ENCODE measurements at regions not wholly inside any gene's neighbourhood (a gene's known extent, or its start where the extent isn't known, plus 50 kb on each side); places are given as distances from the start of the nearest gene placed in this dataset.

- no peaks in the 10 kb centered on the region for H3K27me3 Mint-ChIP-seq
- intact Hi-C loops (cut with micrococcal nuclease) = no loop called here
- H3K36me3 Mint-ChIP-seq = no peaks in the 10 kb centered on the region
- no peak overlapping the region for H3K4me3 ChIP-seq (ENCODE audit: low read length in 2 of 2)
- no peaks in the 10 kb centered on the region for H3K27me3 ChIP-seq (ENCODE audit: insufficient read depth, low read length)
- POLR2A ChIA-PET (ENCODE audit: partially characterized antibody) = no interaction called here
- no peaks in the 10 kb centered on the region for H3K4me1 Mint-ChIP-seq
- no peaks in the 10 kb centered on the region for H3K9me3 ChIP-seq (ENCODE audit: control insufficient read depth in 1 of 2, low read length in 2 of 2)
- CTCF ChIA-PET (ENCODE audit: partially characterized antibody) = no interaction called here
- H3K4me3 Mint-ChIP-seq = no peak overlapping the region
- no peak for DNase-seq
- H3K36me3 ChIP-seq (ENCODE audit: insufficient read depth, low read length) = no peaks in the 10 kb centered on the region
- H3K4me1 ChIP-seq (ENCODE audit: insufficient read depth, low read length) = no peaks in the 10 kb centered on the region
- H3K27ac ChIP-seq (ENCODE audit: low read depth, low read length) = no peak overlapping the region
- H3K27ac Mint-ChIP-seq = no peak overlapping the region
- H3K9me3 Mint-ChIP-seq = peaks cover 0 to 7% (median under 1%) of the 10 kb centered on the region in 8 donors
These were observed 394.1 kb downstream of the SPRY1 start for GRCh38 chr4:123790681-123791080.

- no peaks in the 10 kb centered on the region for H3K27me3 ChIP-seq (ENCODE audit: insufficient read depth, low read length)
- Mint-ChIP-seq H3K9me3 (peaks cover 0 to 25% (median 17%) of the 10 kb centered on the region in 8 donors), H3K4me1 (no peaks in the 10 kb centered on the region), H3K27me3 (no peaks in the 10 kb centered on the region), H3K36me3 (no peaks in the 10 kb centered on the region), H3K4me3 (no peak overlapping the region), H3K27ac (no peak overlapping the region)
- CTCF ChIA-PET (ENCODE audit: partially characterized antibody) = no interaction called here
- DNase-seq = no peak
- no peaks in the 10 kb centered on the region for H3K9me3 ChIP-seq (ENCODE audit: control insufficient read depth in 1 of 2, low read length in 2 of 2)
- POLR2A ChIA-PET (ENCODE audit: partially characterized antibody) = no interaction called here
- H3K4me3 ChIP-seq (ENCODE audit: low read length in 2 of 2) = no peak overlapping the region
- no peaks in the 10 kb centered on the region for H3K4me1 ChIP-seq (ENCODE audit: insufficient read depth, low read length)
- intact Hi-C loops (cut with micrococcal nuclease) = no loop called here
- no peak overlapping the region for H3K27ac ChIP-seq (ENCODE audit: low read depth, low read length)
- no peaks in the 10 kb centered on the region for H3K36me3 ChIP-seq (ENCODE audit: insufficient read depth, low read length)
These were observed 405.6 kb downstream of the SPRY1 start for GRCh38 chr4:123802082-123802645.

- intact Hi-C loops (cut with micrococcal nuclease) = no loop called here
- H3K4me3 ChIP-seq (ENCODE audit: low read length in 2 of 2) = no peak overlapping the region
- no peaks in the 10 kb centered on the region for H3K9me3 ChIP-seq (ENCODE audit: control insufficient read depth in 1 of 2, low read length in 2 of 2)
- no peak overlapping the region for H3K27ac Mint-ChIP-seq
- no peaks in the 10 kb centered on the region for H3K36me3 ChIP-seq (ENCODE audit: insufficient read depth, low read length)
- ChIA-PET POLR2A (ENCODE audit: partially characterized antibody) (no interaction called here), CTCF (ENCODE audit: partially characterized antibody) (no interaction called here)
- H3K4me1 ChIP-seq (ENCODE audit: insufficient read depth, low read length) = no peaks in the 10 kb centered on the region
- no peaks in the 10 kb centered on the region for H3K27me3 Mint-ChIP-seq
- H3K9me3 Mint-ChIP-seq = peaks cover 0 to 20% (median 13%) of the 10 kb centered on the region in 8 donors
- DNase-seq = no peak
- H3K27ac ChIP-seq (ENCODE audit: low read depth, low read length) = no peak overlapping the region
- H3K27me3 ChIP-seq (ENCODE audit: insufficient read depth, low read length) = no peaks in the 10 kb centered on the region
- H3K4me3 Mint-ChIP-seq = no peak overlapping the region
- no peaks in the 10 kb centered on the region for H3K36me3 Mint-ChIP-seq
- H3K4me1 Mint-ChIP-seq = no peaks in the 10 kb centered on the region
These were observed 406.3 kb downstream of the SPRY1 start for GRCh38 chr4:123802933-123803332.

- intact Hi-C loops (cut with micrococcal nuclease) = no loop called here
- DNase-seq = no peak
- H3K9me3 ChIP-seq (ENCODE audit: control insufficient read depth in 1 of 2, low read length in 2 of 2) = no peaks in the 10 kb centered on the region
- Mint-ChIP-seq H3K9me3 (peaks cover 0 to 8% (median 3%) of the 10 kb centered on the region in 8 donors), H3K36me3 (no peaks in the 10 kb centered on the region), H3K27me3 (no peaks in the 10 kb centered on the region), H3K27ac (no peak overlapping the region), H3K4me1 (no peaks in the 10 kb centered on the region), H3K4me3 (no peak overlapping the region)
- ChIA-PET CTCF (ENCODE audit: partially characterized antibody) (no interaction called here), POLR2A (ENCODE audit: partially characterized antibody) (no interaction called here)
- no peaks in the 10 kb centered on the region for H3K36me3 ChIP-seq (ENCODE audit: insufficient read depth, low read length)
- H3K27me3 ChIP-seq (ENCODE audit: insufficient read depth, low read length) = no peaks in the 10 kb centered on the region
- no peak overlapping the region for H3K27ac ChIP-seq (ENCODE audit: low read depth, low read length)
- no peak overlapping the region for H3K4me3 ChIP-seq (ENCODE audit: low read length in 2 of 2)
- H3K4me1 ChIP-seq (ENCODE audit: insufficient read depth, low read length) = no peaks in the 10 kb centered on the region
These were observed 407.7 kb downstream of the SPRY1 start for GRCh38 chr4:123804196-123804721.

- Mint-ChIP-seq H3K27ac (peak overlapping the region in 1 of 7 donors; percentile 22), H3K4me3 (no peak overlapping the region), H3K4me1 (no peaks in the 10 kb centered on the region), H3K36me3 (no peaks in the 10 kb centered on the region), H3K27me3 (no peaks in the 10 kb centered on the region), H3K9me3 (peaks cover 0 to 3% (median 0%) of the 10 kb centered on the region in 8 donors)
- CTCF ChIA-PET (ENCODE audit: partially characterized antibody) = no interaction called here
- POLR2A ChIA-PET (ENCODE audit: partially characterized antibody) = no interaction called here
- Histone ChIP-seq H3K4me1 (ENCODE audit: insufficient read depth, low read length) (no peaks in the 10 kb centered on the region), H3K27me3 (ENCODE audit: insufficient read depth, low read length) (no peaks in the 10 kb centered on the region), H3K4me3 (ENCODE audit: low read length in 2 of 2) (no peak overlapping the region), H3K9me3 (ENCODE audit: control insufficient read depth in 1 of 2, low read length in 2 of 2) (no peaks in the 10 kb centered on the region), H3K27ac (ENCODE audit: low read depth, low read length) (no peak overlapping the region), H3K36me3 (ENCODE audit: insufficient read depth, low read length) (no peaks in the 10 kb centered on the region)
- intact Hi-C loops (cut with micrococcal nuclease) = no loop called here
- no peak for DNase-seq
These were observed 409.5 kb downstream of the SPRY1 start for GRCh38 chr4:123806056-123806455.

- H3K4me3 ChIP-seq (ENCODE audit: low read length in 2 of 2) = no peak overlapping the region
- Mint-ChIP-seq H3K27me3 (no peaks in the 10 kb centered on the region), H3K4me3 (no peak overlapping the region), H3K36me3 (no peaks in the 10 kb centered on the region), H3K27ac (no peak overlapping the region), H3K9me3 (peaks cover 0 to 1% (median 0%) of the 10 kb centered on the region in 8 donors), H3K4me1 (peaks cover 0 to 1% (median 0%) of the 10 kb centered on the region in 4 donors)
- no peaks in the 10 kb centered on the region for H3K27me3 ChIP-seq (ENCODE audit: insufficient read depth, low read length)
- no peaks in the 10 kb centered on the region for H3K4me1 ChIP-seq (ENCODE audit: insufficient read depth, low read length)
- no peaks in the 10 kb centered on the region for H3K9me3 ChIP-seq (ENCODE audit: control insufficient read depth in 1 of 2, low read length in 2 of 2)
- no peak overlapping the region for H3K27ac ChIP-seq (ENCODE audit: low read depth, low read length)
- DNase-seq = no peak
- ChIA-PET CTCF (ENCODE audit: partially characterized antibody) (no interaction called here), POLR2A (ENCODE audit: partially characterized antibody) (no interaction called here)
- intact Hi-C loops (cut with micrococcal nuclease) = no loop called here
- no peaks in the 10 kb centered on the region for H3K36me3 ChIP-seq (ENCODE audit: insufficient read depth, low read length)
These were observed 410.6 kb downstream of the SPRY1 start for GRCh38 chr4:123807187-123807586.

- Mint-ChIP-seq H3K36me3 (no peaks in the 10 kb centered on the region), H3K4me1 (peaks cover 0 to 1% (median 0%) of the 10 kb centered on the region in 4 donors), H3K9me3 (peaks cover 0 to 1% (median 0%) of the 10 kb centered on the region in 8 donors), H3K27me3 (no peaks in the 10 kb centered on the region), H3K4me3 (no peak overlapping the region), H3K27ac (no peak overlapping the region)
- no peak for DNase-seq
- Histone ChIP-seq H3K9me3 (ENCODE audit: control insufficient read depth in 1 of 2, low read length in 2 of 2) (no peaks in the 10 kb centered on the region), H3K4me1 (ENCODE audit: insufficient read depth, low read length) (no peaks in the 10 kb centered on the region), H3K27me3 (ENCODE audit: insufficient read depth, low read length) (no peaks in the 10 kb centered on the region), H3K4me3 (ENCODE audit: low read length in 2 of 2) (no peak overlapping the region), H3K27ac (ENCODE audit: low read depth, low read length) (no peak overlapping the region), H3K36me3 (ENCODE audit: insufficient read depth, low read length) (no peaks in the 10 kb centered on the region)
- intact Hi-C loops (cut with micrococcal nuclease) = no loop called here
- CTCF ChIA-PET (ENCODE audit: partially characterized antibody) = no interaction called here
- POLR2A ChIA-PET (ENCODE audit: partially characterized antibody) = no interaction called here
These were observed 411.3 kb downstream of the SPRY1 start for GRCh38 chr4:123807866-123808265.

GRCh38 chr4:123809864-123810263 is 413.3 kb downstream of the SPRY1 start:
- intact Hi-C loops (cut with micrococcal nuclease) = no loop called here
- DNase-seq = no peak
- H3K27me3 ChIP-seq (ENCODE audit: insufficient read depth, low read length) = no peaks in the 10 kb centered on the region
- Mint-ChIP-seq H3K4me3 (no peak overlapping the region), H3K27ac (no peak overlapping the region), H3K4me1 (peaks cover 0 to 1% (median 0%) of the 10 kb centered on the region in 4 donors), H3K27me3 (no peaks in the 10 kb centered on the region), H3K9me3 (peaks cover 0 to 2% (median 0%) of the 10 kb centered on the region in 8 donors), H3K36me3 (no peaks in the 10 kb centered on the region)
- no peaks in the 10 kb centered on the region for H3K9me3 ChIP-seq (ENCODE audit: control insufficient read depth in 1 of 2, low read length in 2 of 2)
- no peak overlapping the region for H3K27ac ChIP-seq (ENCODE audit: low read depth, low read length)
- H3K4me3 ChIP-seq (ENCODE audit: low read length in 2 of 2) = no peak overlapping the region
- ChIA-PET POLR2A (ENCODE audit: partially characterized antibody) (no interaction called here), CTCF (ENCODE audit: partially characterized antibody) (no interaction called here)
- no peaks in the 10 kb centered on the region for H3K36me3 ChIP-seq (ENCODE audit: insufficient read depth, low read length)
- no peaks in the 10 kb centered on the region for H3K4me1 ChIP-seq (ENCODE audit: insufficient read depth, low read length)
